Left ventricle myocardium inferior (tissue), 1 donor: ENCODE measurements at regions not wholly inside any gene's neighbourhood (a gene's known extent, or its start where the extent isn't known, plus 50 kb on each side); places are given as distances from the start of the nearest gene placed in this dataset.

Experiments used
- DNase-seq: peaks from one replicate; pipeline ENCODE4 v3.0.0-alpha.2; 2020
- H3K27ac ChIP-seq: fragments of 200-600 bp; replicated peaks from 2 replicates; pipeline ENCODE4 v1.8.0; 2021
- H3K27me3 ChIP-seq: fragments of 200-600 bp; 2 replicates; pipeline ENCODE4 v1.8.0; 2021; ENCODE audit warnings: low read depth
- H3K36me3 ChIP-seq: fragments of 200-600 bp; 2 replicates; pipeline ENCODE4 v1.8.0; 2021
- H3K4me1 ChIP-seq: fragments of 200-600 bp; 2 replicates; pipeline ENCODE4 v1.8.0; 2021
- H3K4me3 ChIP-seq: fragments of 200-600 bp; 2 replicates; pipeline ENCODE4 v1.8.0; 2021; ENCODE audit warnings: mild to moderate bottlenecking, moderate library complexity
- H3K9me3 ChIP-seq: fragments of 200-600 bp; replicated peaks from 2 replicates; pipeline ENCODE4 v1.8.0; 2021
- intact Hi-C: fragments of 100-400 bp; cut with micrococcal nuclease; formaldehyde crosslinking; loops from one replicate; pipeline ENCODE4 v1.11.0; 2022
- TF ChIP-seq, protein P1 (sequence below): fragments of 200-600 bp; IDR thresholded peaks from 2 replicates; pipeline ENCODE4 v1.8.0; 2021; ENCODE audit warnings: antibody characterized with exemption, mild to moderate bottlenecking, borderline replicate concordance
- donor health status: DM: no; HTN: yes; CAD: no; lungs with severe emphysema.

DNA sequence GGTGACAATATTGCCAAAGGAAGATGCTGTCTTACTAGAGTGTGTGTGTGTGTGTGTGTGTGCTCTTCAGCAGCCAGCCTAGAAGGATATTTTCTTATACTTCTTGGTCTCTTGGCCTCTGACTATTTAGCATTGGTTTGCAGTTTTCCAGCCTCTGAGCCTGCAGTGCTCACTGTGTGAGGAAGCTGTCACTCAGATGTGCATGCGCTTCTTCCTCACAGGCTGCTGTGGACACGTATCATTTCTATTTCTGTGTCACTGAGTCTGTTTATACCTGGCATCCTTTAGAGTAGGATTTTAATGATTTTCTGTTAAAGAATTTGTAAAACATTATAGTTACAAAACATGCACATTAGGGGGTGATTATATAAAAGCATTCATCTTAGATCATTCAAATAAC, 83.3 kb downstream of the ALDH8A1 start:
- Histone ChIP-seq H3K36me3 (no peaks in the 10 kb centered on the region), H3K27ac (no peak overlapping the region), H3K4me1 (no peaks in the 10 kb centered on the region), H3K9me3 (no peaks in the 10 kb centered on the region), H3K4me3 (no peak overlapping the region), H3K27me3 (no peaks in the 10 kb centered on the region)
- TF ChIP-seq, protein P1, sequence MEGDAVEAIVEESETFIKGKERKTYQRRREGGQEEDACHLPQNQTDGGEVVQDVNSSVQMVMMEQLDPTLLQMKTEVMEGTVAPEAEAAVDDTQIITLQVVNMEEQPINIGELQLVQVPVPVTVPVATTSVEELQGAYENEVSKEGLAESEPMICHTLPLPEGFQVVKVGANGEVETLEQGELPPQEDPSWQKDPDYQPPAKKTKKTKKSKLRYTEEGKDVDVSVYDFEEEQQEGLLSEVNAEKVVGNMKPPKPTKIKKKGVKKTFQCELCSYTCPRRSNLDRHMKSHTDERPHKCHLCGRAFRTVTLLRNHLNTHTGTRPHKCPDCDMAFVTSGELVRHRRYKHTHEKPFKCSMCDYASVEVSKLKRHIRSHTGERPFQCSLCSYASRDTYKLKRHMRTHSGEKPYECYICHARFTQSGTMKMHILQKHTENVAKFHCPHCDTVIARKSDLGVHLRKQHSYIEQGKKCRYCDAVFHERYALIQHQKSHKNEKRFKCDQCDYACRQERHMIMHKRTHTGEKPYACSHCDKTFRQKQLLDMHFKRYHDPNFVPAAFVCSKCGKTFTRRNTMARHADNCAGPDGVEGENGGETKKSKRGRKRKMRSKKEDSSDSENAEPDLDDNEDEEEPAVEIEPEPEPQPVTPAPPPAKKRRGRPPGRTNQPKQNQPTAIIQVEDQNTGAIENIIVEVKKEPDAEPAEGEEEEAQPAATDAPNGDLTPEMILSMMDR = no peak
- intact Hi-C loops = no loop called here
- no peak for DNase-seq

DNA sequence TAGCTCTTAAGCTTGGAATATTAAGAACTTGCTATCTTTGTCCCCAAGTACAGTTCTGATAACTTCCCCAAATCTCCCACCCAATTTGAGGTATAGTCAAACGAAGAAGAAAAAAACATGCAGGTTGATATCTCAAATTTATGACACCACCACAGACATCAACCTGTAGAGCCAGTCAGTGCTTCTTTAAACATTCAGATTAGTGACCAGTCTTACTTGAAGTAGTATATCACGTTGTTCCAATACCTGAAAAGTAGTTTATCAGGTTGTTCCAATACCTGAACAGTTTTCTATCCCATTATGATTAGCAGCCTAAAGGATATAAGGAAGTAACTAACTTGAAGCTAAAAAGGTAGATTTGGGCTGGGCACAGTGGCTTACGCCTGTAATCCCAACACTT, 85.3 kb downstream of the ALDH8A1 start:
- TF ChIP-seq, protein P1 = no peak
- Histone ChIP-seq H3K4me1 (no peaks in the 10 kb centered on the region), H3K9me3 (no peaks in the 10 kb centered on the region), H3K27ac (no peak overlapping the region), H3K36me3 (no peaks in the 10 kb centered on the region), H3K4me3 (no peak overlapping the region), H3K27me3 (no peaks in the 10 kb centered on the region)
- intact Hi-C loops = no loop called here
- no peak for DNase-seq

DNA sequence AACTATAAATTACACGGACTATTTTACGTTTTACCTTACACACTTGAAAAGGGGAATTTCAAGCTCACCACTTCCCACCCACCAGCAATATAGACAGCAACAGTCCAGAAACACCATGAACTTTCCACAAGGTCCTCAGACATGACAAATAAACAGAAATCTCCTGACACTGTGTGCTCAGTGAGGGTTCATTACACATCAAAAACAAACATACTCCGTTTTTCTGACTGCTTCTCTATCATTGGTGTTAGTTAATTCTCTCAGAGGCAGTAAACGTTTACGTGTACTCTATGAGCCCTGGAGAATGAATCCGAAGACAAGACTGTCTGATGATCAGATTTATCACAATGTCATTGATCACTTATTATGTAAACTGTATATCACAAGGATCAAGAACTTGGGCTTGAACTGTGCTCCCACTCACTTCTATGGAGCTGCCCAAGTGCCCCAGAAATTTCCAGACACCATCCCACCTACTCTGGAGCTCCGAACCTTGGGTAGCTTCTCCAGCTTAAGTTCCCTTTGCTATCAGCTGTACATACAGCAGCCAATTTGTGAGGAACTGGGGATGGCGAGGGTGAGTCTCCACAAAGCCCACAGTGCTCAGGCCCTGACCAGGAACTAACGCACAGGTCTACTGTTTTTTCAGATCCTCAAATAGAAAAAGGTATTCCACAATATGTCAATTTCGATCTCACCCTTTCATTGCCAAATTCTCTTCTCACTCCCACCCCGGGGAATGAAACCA, 86.0 kb downstream of the ALDH8A1 start:
- intact Hi-C loops = no loop called here
- Histone ChIP-seq H3K4me3 (no peak overlapping the region), H3K36me3 (no peaks in the 10 kb centered on the region), H3K9me3 (no peaks in the 10 kb centered on the region), H3K27ac (no peak overlapping the region), H3K4me1 (no peaks in the 10 kb centered on the region), H3K27me3 (no peaks in the 10 kb centered on the region)
- DNase-seq = no peak
- TF ChIP-seq, protein P1 = no peak

DNA sequence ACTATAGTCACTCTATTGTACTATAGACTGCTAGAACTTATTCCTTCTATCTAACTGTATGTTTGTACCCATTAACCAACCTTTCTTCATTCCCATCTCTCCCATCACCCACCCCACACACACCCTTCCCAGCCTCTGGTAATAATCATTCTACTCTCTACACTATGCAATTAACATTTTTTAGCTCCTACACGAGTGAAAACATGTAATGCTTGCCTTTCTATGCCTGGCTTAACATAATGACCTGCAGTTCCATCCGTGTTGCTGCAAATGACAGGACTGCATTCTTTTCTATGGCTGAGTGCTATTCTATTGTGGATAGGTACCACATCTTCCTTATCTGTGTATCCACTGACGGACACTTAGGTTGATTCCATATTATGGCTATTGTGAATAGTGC, 95.5 kb downstream of the ALDH8A1 start:
- no peak overlapping the region for H3K27ac ChIP-seq
- intact Hi-C loops = no loop called here
- peaks cover 14% of the 10 kb centered on the region for H3K4me1 ChIP-seq
- DNase-seq = no peak
- no peaks in the 10 kb centered on the region for H3K36me3 ChIP-seq
- no peaks in the 10 kb centered on the region for H3K9me3 ChIP-seq
- H3K27me3 ChIP-seq = no peaks in the 10 kb centered on the region
- H3K4me3 ChIP-seq = no peak overlapping the region
- TF ChIP-seq, protein P1 = no peak

DNA sequence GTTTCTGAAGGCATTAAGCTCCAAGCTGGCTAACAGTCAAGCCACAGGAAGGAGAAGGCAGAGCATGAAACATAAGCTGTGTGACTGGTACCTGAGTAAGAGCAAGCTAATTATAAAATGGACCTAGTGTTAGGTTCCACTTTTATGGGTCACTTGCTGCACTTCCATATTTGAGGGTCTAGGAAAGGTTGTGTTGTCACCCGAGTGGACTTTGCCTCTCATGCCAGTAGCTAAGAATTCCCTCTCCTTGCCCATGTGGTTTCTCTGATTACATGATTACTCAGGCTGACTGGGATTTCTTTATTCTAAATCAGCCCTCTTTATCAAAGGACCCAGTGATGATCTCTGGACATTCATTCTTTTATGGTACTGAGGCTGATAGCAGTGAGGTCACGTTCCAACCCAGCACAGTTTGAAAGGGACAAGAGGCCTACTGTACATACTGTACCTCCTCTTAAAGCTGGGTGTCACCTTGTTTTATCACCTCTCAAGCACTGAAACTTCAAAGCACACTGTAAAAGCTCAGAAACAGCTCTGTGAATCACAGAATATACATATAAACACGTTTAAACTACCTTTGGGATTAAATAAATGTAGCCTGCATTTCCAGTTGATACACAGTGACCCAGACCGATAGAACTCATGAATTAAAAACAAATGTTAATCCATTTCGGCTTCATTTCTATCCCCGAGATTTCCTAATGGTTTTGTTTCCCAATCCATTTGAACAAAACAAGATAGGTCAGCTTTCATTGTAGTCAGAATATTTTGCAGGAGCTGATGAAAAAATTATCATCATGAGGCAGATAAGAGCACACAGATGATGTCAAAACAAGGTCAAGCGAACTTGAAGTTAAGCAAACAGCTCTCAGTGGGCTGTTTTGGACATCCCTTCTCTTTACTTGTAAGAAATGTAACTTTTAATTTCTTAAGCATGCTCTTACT, 96.5 kb downstream of the ALDH8A1 start:
- no peaks in the 10 kb centered on the region for H3K9me3 ChIP-seq
- TF ChIP-seq, protein P1 = no peak

More for the DNA sequence above, 96.5 kb downstream of the ALDH8A1 start:
- DNase-seq = no peak
- Histone ChIP-seq H3K27ac (peak overlapping the region; percentile 12), H3K4me1 (peaks cover 14% of the 10 kb centered on the region), H3K27me3 (no peaks in the 10 kb centered on the region), H3K4me3 (no peak overlapping the region), H3K36me3 (no peaks in the 10 kb centered on the region)
- intact Hi-C loops = no loop called here
